HG02870 (cell line): ENCODE measurements at regions not wholly inside any gene's neighbourhood (a gene's known extent, or its start where the extent isn't known, plus 50 kb on each side); places are given as distances from the start of the nearest gene placed in this dataset.

Experiments used
- ATAC-seq: cut with Tn5 transposase; IDR thresholded peaks from one replicate; pipeline ENCODE4 v1.9.1; 2021; ENCODE audit warnings: mild to moderate bottlenecking, moderate library complexity; ENCODE audit not compliant: unreplicated experiment

DNA sequence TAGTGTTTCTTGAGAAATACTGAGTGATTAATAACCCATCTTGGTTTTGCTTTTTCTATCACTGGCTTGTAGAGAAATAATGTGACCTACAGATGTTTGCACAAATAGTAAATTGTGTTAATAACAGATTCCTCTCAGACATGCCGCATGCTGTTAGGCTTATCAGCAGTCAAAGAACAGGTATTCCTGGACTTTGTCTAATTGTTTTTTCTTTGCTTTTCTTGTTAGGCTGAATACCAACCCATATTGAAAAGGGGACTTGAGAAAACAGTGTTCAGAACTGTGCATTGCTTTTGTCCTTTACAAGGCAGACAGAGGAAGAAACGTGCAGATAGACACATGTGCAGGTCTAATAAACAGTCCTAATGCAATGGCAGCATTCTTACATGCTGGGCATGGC is 51.0 kb upstream of the RARB start:
- ATAC-seq, result no peak
